A673 (cell line): ENCODE measurements at regions not wholly inside any gene's neighbourhood (a gene's known extent, or its start where the extent isn't known, plus 50 kb on each side); places are given as distances from the start of the nearest gene placed in this dataset.

Source experiments
- EZH2 ChIP-seq: fragments of 200-600 bp; sonication (generic); IDR thresholded peaks from 2 replicates; pipeline ENCODE4 v1.6.1; 2017; ENCODE audit warnings: borderline replicate concordance, low read depth, mild to moderate bottlenecking, mixed read lengths, antibody characterized with exemption, low read length; ENCODE audit not compliant: poor library complexity, severe bottlenecking
- TF ChIP-seq, protein P1 (sequence below): fragments of 300-800, 200-600 bp; sonication (generic); conservative IDR thresholded peaks from 2 replicates; pipeline ENCODE4 v1.5.1; 2017; ENCODE audit warnings: low read depth, mild to moderate bottlenecking, antibody characterized with exemption, low read length, moderate library complexity, mixed read lengths

DNA sequence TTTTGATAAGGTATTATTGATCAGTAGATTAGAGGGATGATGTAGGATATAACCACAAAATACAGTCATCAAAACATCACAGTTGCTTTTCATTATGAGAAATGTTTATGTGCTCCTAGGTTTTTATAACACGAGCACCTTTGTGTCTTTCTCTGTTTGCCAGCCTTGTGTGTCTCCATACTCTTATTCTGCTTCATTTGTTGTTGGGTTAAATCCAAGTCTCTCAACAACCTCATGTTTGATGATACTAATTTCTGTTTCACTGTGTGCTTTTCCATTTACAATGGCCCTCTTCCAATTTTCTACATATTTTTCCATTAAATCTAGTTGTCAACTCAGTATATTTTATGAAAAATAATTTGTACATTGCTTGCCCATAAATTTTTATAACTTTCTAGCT lies 107.7 kb upstream of the POU2AF2 start:
- TF ChIP-seq, protein P1, sequence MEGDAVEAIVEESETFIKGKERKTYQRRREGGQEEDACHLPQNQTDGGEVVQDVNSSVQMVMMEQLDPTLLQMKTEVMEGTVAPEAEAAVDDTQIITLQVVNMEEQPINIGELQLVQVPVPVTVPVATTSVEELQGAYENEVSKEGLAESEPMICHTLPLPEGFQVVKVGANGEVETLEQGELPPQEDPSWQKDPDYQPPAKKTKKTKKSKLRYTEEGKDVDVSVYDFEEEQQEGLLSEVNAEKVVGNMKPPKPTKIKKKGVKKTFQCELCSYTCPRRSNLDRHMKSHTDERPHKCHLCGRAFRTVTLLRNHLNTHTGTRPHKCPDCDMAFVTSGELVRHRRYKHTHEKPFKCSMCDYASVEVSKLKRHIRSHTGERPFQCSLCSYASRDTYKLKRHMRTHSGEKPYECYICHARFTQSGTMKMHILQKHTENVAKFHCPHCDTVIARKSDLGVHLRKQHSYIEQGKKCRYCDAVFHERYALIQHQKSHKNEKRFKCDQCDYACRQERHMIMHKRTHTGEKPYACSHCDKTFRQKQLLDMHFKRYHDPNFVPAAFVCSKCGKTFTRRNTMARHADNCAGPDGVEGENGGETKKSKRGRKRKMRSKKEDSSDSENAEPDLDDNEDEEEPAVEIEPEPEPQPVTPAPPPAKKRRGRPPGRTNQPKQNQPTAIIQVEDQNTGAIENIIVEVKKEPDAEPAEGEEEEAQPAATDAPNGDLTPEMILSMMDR = no peak
- no peak for TF ChIP-seq EZH2
